ENCODE measurements at regions not wholly inside any gene's neighbourhood (a gene's known extent, or its start where the extent isn't known, plus 50 kb on each side); places are given as distances from the start of the nearest gene placed in this dataset.

- Histone ChIP-seq H3K4me3 (ENCODE audit: extremely low read depth in 1 of 4, insufficient read depth in 2 of 4, low read depth in 3 of 4, low read length in 4 of 4) (no peak overlapping the region), H3K4me2 (ENCODE audit: insufficient read depth in 1 of 2, low read depth in 2 of 2, low read length in 2 of 2) (no peak overlapping the region), H2BK20ac (ENCODE audit: low read length) (no peak overlapping the region), H4K91ac (replicated peaks; ENCODE audit: insufficient read length, low read length) (no peak overlapping the region), H3K14ac (ENCODE audit: insufficient read length) (no peak overlapping the region), H2BK15ac (ENCODE audit: low read length) (no peak overlapping the region), H3K23me2 (ENCODE audit: low read depth, low read length) (no peaks in the 10 kb centered on the region), H2AFZ (ENCODE audit: low read length) (no peak overlapping the region), H4K8ac (ENCODE audit: extremely low read depth, insufficient read depth, low read length) (no peak overlapping the region), H2BK5ac (ENCODE audit: low read depth, low read length) (no peak overlapping the region), H3K79me1 (ENCODE audit: low read depth, low read length) (no peaks in the 10 kb centered on the region), H2BK120ac (replicated peaks; ENCODE audit: low read depth, low read length) (no peak overlapping the region), H4K5ac (ENCODE audit: insufficient read length, low read depth, low read length) (no peak overlapping the region), H3K9ac (replicated peaks in 1 of 4; ENCODE audit: extremely low read depth in 1 of 4, low read depth in 3 of 4, low read length in 3 of 4) (no peak overlapping the region), H3K27ac (ENCODE audit: low read depth, low read length) (no peak overlapping the region), H3K4me1 (replicated peaks in 1 of 4; ENCODE audit: control insufficient read depth in 3 of 4, insufficient read depth in 4 of 4, low read length in 3 of 4) (no peaks in the 10 kb centered on the region), H4K20me1 (replicated peaks in 1 of 2; ENCODE audit: control insufficient read depth in 1 of 2, insufficient read depth in 2 of 2, low read length in 2 of 2) (no peaks in the 10 kb centered on the region), H3K4ac (replicated peaks; ENCODE audit: insufficient read length, low read depth, low read length) (no peak overlapping the region), H3K56ac (replicated peaks; ENCODE audit: insufficient read length, low read depth, low read length) (no peak overlapping the region), H3K23ac (ENCODE audit: insufficient read length) (no peak overlapping the region), H2BK12ac (ENCODE audit: low read depth, low read length) (no peak overlapping the region), H2AK5ac (ENCODE audit: low read depth, low read length) (no peak overlapping the region), H3K18ac (ENCODE audit: extremely low read depth, low read length) (no peak overlapping the region), H3K79me2 (ENCODE audit: control insufficient read depth in 1 of 2, insufficient read depth in 2 of 2, low read length in 2 of 2) (no peaks in the 10 kb centered on the region), H3K9me3 (ENCODE audit: insufficient read depth in 2 of 2, low read depth in 1 of 2, low read length in 1 of 2) (no peaks in the 10 kb centered on the region), H3K36me3 (ENCODE audit: control insufficient read depth in 2 of 4, insufficient read depth in 4 of 4, low read length in 3 of 4) (no peaks in the 10 kb centered on the region), H3K27me3 (replicated peaks in 1 of 4; ENCODE audit: control insufficient read depth in 3 of 4, extremely low read depth in 1 of 4, insufficient read depth in 3 of 4, low read length in 3 of 4) (no peaks in the 10 kb centered on the region)
- TF ChIP-seq RAD21 (IDR thresholded peaks at IDR 0.05 in 1 of 2, conservative IDR thresholded peaks at IDR 0.05 in 1 of 2; ENCODE audit: low read depth in 2 of 2, low read length in 2 of 2) (peak; percentile 71 to 76), SP4 (IDR thresholded peaks at IDR 0.05; ENCODE audit: low read length) (no peak), CTCF (IDR thresholded peaks at IDR 0.05; ENCODE audit: control extremely low read depth in 1 of 3, insufficient read depth in 1 of 3, low read depth in 1 of 3, low read length in 3 of 3) (peak; percentile 43 to 73 (median 52))
- WGBS, 2 experiments (ENCODE audit: extremely low coverage in 1 of 2, insufficient coverage in 1 of 2, insufficient read length in 1 of 2, insufficient replicate concordance in 2 of 2, low coverage in 1 of 2, low lambda C conversion rate in 2 of 2, missing lambda C conversion rate in 1 of 2), result 45% methylated on average over 3 of the region's 3 CpGs; no CpG with 5 or more reads in 1 of the 2 experiments
- FAIRE-seq, result no peak
- peak; percentile 50 to 65 for DNase-seq (ENCODE audit: low read depth in 1 of 2, low spot score in 2 of 2)
- CTCF ChIA-PET (ENCODE audit: partially characterized antibody), result interaction anchor here (0.6 to 3.1 kb wide), 39 partner anchors 11 to 818 kb away, joined by 3 to 15 read pairs (median 3); no protein-coding TSS in a partner anchor
- POLR2A ChIA-PET (ENCODE audit: partially characterized antibody), result no interaction called here
These were observed 233.5 kb upstream of the ATP5MC3 start for GRCh38 chr2:175414882-175415487.

All from H1 (cell line).